HG03439 (cell line): ENCODE measurements at regions not wholly inside any gene's neighbourhood (a gene's known extent, or its start where the extent isn't known, plus 50 kb on each side); places are given as distances from the start of the nearest gene placed in this dataset.
"Not testable (repeated sequence)": the region's sequence is repeated elsewhere in the genome, so short reads cannot be mapped to it uniquely, and the experiment has no call there.

Experiments
- ATAC-seq: cut with Tn5 transposase; IDR thresholded peaks from one replicate; pipeline ENCODE4 v1.9.1; 2021; ENCODE audit warnings: mild to moderate bottlenecking, moderate library complexity; ENCODE audit not compliant: unreplicated experiment

GRCh38 chr11:82536706-82537105 is 197.0 kb downstream of the FAM181B start:
- ATAC-seq, result no peak

GRCh38 chr11:82533628-82534327 is 199.9 kb downstream of the FAM181B start:
- no peak for ATAC-seq

GRCh38 chr11:82529936-82530335 is 203.7 kb downstream of the FAM181B start:
- ATAC-seq, result no peak

GRCh38 chr11:82527081-82527584 is 206.5 kb downstream of the FAM181B start:
- no peak for ATAC-seq

GRCh38 chr11:82523141-82523540 is 210.5 kb downstream of the FAM181B start:
- no peak for ATAC-seq

GRCh38 chr11:82521427-82521826 is 212.2 kb downstream of the FAM181B start:
- ATAC-seq, result no peak

- no peak for ATAC-seq
Measured at GRCh38 chr11:82507288-82507687, 226.4 kb downstream of the FAM181B start.

GRCh38 chr11:82505379-82505778 is 228.3 kb downstream of the FAM181B start:
- ATAC-seq, result no peak

GRCh38 chr11:82501174-82501573 is 232.5 kb downstream of the FAM181B start:
- not testable (repeated sequence) for ATAC-seq

GRCh38 chr11:82494988-82495432 is 238.7 kb downstream of the FAM181B start:
- ATAC-seq, result no peak

GRCh38 chr11:82474876-82475275 is 258.8 kb downstream of the FAM181B start:
- no peak for ATAC-seq

- no peak for ATAC-seq
Measured at GRCh38 chr11:82465481-82465880, 268.2 kb downstream of the FAM181B start.

- no peak for ATAC-seq
Measured at GRCh38 chr11:82462608-82463242, 270.9 kb downstream of the FAM181B start.

GRCh38 chr11:82458761-82459160 is 274.9 kb downstream of the FAM181B start:
- ATAC-seq, result no peak

GRCh38 chr11:82458147-82458546 is 275.5 kb downstream of the FAM181B start:
- no peak for ATAC-seq

- ATAC-seq, result no peak
Measured at GRCh38 chr11:82450996-82451395, 282.7 kb downstream of the FAM181B start.

GRCh38 chr11:82406611-82407010 is 327.1 kb downstream of the FAM181B start:
- ATAC-seq, result no peak

- ATAC-seq, result no peak
Measured at GRCh38 chr11:82405421-82405820, 328.2 kb downstream of the FAM181B start.

GRCh38 chr11:82404981-82405380 is 328.7 kb downstream of the FAM181B start:
- no peak for ATAC-seq

- no peak for ATAC-seq
Measured at GRCh38 chr11:82403640-82404305, 329.9 kb downstream of the FAM181B start.

GRCh38 chr11:82398300-82398815 is 335.3 kb downstream of the FAM181B start:
- no peak for ATAC-seq

- not testable (repeated sequence) for ATAC-seq
Measured at GRCh38 chr11:82396639-82397038, 337.0 kb downstream of the FAM181B start.
